ENCODE measurements at regions not wholly inside any gene's neighbourhood (a gene's known extent, or its start where the extent isn't known, plus 50 kb on each side); places are given as distances from the start of the nearest gene placed in this dataset.

DNA sequence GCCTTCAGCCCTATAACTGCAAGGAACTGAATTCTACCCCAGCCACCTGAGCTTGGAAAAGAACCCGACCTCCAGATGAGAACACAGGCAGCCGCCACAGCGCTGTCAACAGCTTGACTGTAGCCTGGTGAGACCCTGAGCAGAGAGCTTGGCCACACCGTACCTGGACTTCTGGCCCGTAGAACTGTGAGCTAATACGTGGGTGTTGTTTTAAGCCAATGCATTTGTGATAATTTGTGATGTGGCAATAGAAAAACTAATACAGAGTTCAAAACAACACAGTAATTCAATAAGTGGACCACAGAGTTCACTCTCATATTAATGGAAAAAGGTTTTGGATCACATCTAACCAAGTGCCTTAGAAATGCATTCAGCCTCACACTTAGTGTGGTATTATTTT, 96.6 kb upstream of the TBL1X start:
- no peak overlapping the region for H4K8ac ChIP-seq (ENCODE audit: low read depth in 2 of 2, low read length in 2 of 2)
- in situ Hi-C loops (cut with MboI; ENCODE audit: low sequenced_read_pairs) (no loop called here), intact Hi-C loops (cut with micrococcal nuclease) (no loop called here), dilution Hi-C loops (cut with HindIII; ENCODE audit: low sequenced_read_pairs, unreplicated experiment) (no loop called here)
- ChIA-PET POLR2A (ENCODE audit: unreplicated experiment) (interaction anchor here (0.5 kb wide), 1 partner anchor 351 kb away, joined by 5 read pairs; no protein-coding TSS in a partner anchor), CTCF (no interaction called here)
- H3K27ac ChIP-seq (ENCODE audit: insufficient read depth, low read length): no peak overlapping the region
- no peak overlapping the region for H2BK5ac ChIP-seq (ENCODE audit: low read depth, low read length, poor library complexity, severe bottlenecking)
- no peak overlapping the region for H2BK15ac ChIP-seq (ENCODE audit: low read depth, low read length)
- H3K4me1 ChIP-seq (ENCODE audit: control insufficient read depth, insufficient read depth, low read length): no peaks in the 10 kb centered on the region
- TF ChIP-seq POLR2A (IDR thresholded peaks at IDR 0.05; ENCODE audit: low read depth, low read length) (no peak), MAZ (IDR thresholded peaks at IDR 0.05; ENCODE audit: borderline replicate concordance, low read depth, low read length) (no peak), RFX5 (IDR thresholded peaks at IDR 0.05; ENCODE audit: low read depth, low read length) (no peak), FOS (IDR thresholded peaks at IDR 0.05; ENCODE audit: low read depth, low read length) (no peak), MAFK (IDR thresholded peaks at IDR 0.05; ENCODE audit: low read depth, low read length) (no peak), NFE2L2 (IDR thresholded peaks at IDR 0.05; ENCODE audit: low read depth, low read length) (no peak), SMC3 (IDR thresholded peaks at IDR 0.05; ENCODE audit: low read depth, low read length) (no peak), CEBPB (IDR thresholded peaks at IDR 0.05; ENCODE audit: low read depth, low read length) (no peak)
- no peak overlapping the region for H3K23ac ChIP-seq (ENCODE audit: low read depth, low read length)
- H3K9ac ChIP-seq (ENCODE audit: low read depth, low read length): no peak overlapping the region
- no peak overlapping the region for H3K56ac ChIP-seq (ENCODE audit: extremely low read depth, insufficient read depth, low read length)
- no peak overlapping the region for H4K5ac ChIP-seq (ENCODE audit: low read depth, low read length)
- no peaks in the 10 kb centered on the region for H4K20me1 ChIP-seq (ENCODE audit: insufficient read depth, low read length)
- H3K18ac ChIP-seq (ENCODE audit: low read depth, low read length): no peak overlapping the region
- no peak overlapping the region for H2AK9ac ChIP-seq (replicated peaks; ENCODE audit: low read depth, low read length, poor library complexity)
- BruUV-seq (replicated peaks): no TSS peak
- no peaks in the 10 kb centered on the region; the same call in 1 of the 2 replicates for H3K27me3 ChIP-seq (ENCODE audit: control insufficient read depth, insufficient read depth, low read length)
- H3K4ac ChIP-seq (ENCODE audit: low read depth, low read length): no peak overlapping the region
- H3K14ac ChIP-seq (replicated peaks; ENCODE audit: low read depth, low read length): no peak overlapping the region
- no peak for DNase-seq
- no peak for ATAC-seq (ENCODE audit: low read depth)
- H2BK20ac ChIP-seq (ENCODE audit: low read depth, low read length): no peak overlapping the region
- no peak overlapping the region for H3K4me3 ChIP-seq (ENCODE audit: insufficient read depth, low read depth, low read length)
- H2AFZ ChIP-seq (replicated peaks; ENCODE audit: low read length, poor library complexity): no peak overlapping the region
- WGBS, 2 experiments (ENCODE audit: extremely low coverage in 2 of 2, insufficient read length in 1 of 2): no CpG with 5 or more reads among the region's 6 CpGs
- peaks cover 2% of the 10 kb centered on the region; the same call in 1 of the 2 replicates for H3K9me3 ChIP-seq (ENCODE audit: control insufficient read depth, insufficient read depth, low read length)
- no peaks in the 10 kb centered on the region for H3K36me3 ChIP-seq (ENCODE audit: control insufficient read depth, insufficient read depth, low read length)
- no peak overlapping the region for H2BK120ac ChIP-seq (ENCODE audit: low read depth, low read length)
- no peaks in the 10 kb centered on the region for H3K9me1 ChIP-seq (ENCODE audit: insufficient read depth, low read length)
- no peaks in the 10 kb centered on the region for H3K79me1 ChIP-seq (ENCODE audit: low read depth in 1 of 2, low read length in 2 of 2)
- H3K4me2 ChIP-seq (ENCODE audit: low read depth, low read length): no peak overlapping the region
- no peak overlapping the region for H2AK5ac ChIP-seq (ENCODE audit: low read depth, low read length)
- H4K91ac ChIP-seq (ENCODE audit: insufficient read depth, low read depth, low read length): no peak overlapping the region

All from IMR-90 (cell line).